Kidney epithelial cell (primary cell): ENCODE measurements at regions not wholly inside any gene's neighbourhood (a gene's known extent, or its start where the extent isn't known, plus 50 kb on each side); places are given as distances from the start of the nearest gene placed in this dataset.

Experiments used
- DNase-seq: peaks from one replicate; pipeline ENCODE4 v3.0.0-alpha.2; 2010; ENCODE audit warnings: low read depth
- H3K27me3 ChIP-seq: 2 replicates; pipeline ENCODE4 v1.6.0; 2011; ENCODE audit warnings: low read length; ENCODE audit not compliant: control insufficient read depth, insufficient read depth
- H3K36me3 ChIP-seq: 2 replicates; pipeline ENCODE4 v1.5.1; 2011; ENCODE audit warnings: low read length; ENCODE audit not compliant: control insufficient read depth, insufficient read depth
- H3K4me3 ChIP-seq: 2 replicates; pipeline ENCODE4 v1.5.1; 2011; ENCODE audit warnings: low read depth, mild to moderate bottlenecking, control low read depth, low read length
- TF ChIP-seq, protein P1 (sequence below): IDR thresholded peaks from 2 replicates; pipeline ENCODE4 v1.5.1; 2011; ENCODE audit warnings: mild to moderate bottlenecking, moderate library complexity, low read length, control low read depth, inconsistent platforms; ENCODE audit not compliant: insufficient read depth, poor library complexity, severe bottlenecking

DNA sequence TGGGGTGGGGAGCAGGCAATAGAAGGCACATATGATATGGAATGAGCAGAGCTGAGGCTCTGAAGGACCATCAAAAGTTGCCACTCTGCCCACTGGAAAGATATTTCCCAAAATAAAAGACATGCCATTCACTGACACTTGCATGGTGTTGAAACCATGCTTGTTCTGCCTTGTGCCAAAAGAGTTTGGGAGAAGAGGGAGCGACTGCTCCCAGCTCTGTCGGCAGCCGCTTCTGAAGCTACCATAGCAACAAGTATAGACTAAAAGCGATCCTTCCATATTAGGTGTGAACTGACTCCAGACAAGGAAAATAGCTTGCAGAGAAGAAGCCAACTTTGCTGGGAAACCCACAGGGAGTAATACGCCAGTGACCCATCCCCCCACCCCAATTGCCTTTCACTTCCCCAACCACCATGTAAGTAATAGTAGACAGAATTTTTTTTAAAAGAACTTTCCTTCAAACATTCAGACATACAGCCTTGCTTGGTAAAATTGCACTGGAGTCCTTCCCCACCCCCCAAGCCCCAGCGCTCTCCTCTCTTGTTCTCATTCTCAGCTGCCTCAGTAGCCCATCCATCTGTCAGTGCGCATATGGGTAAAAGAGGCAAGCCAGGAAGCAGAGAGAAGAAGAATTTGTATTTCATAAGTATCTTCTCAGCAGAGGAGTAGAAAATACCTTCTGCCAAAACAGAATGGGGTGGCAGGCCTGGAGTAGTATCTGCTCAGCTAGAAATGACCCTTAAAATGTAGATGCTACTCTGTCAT lies 263.7 kb downstream of the OMA1 start:
- no peak overlapping the region for H3K4me3 ChIP-seq
- TF ChIP-seq, protein P1, sequence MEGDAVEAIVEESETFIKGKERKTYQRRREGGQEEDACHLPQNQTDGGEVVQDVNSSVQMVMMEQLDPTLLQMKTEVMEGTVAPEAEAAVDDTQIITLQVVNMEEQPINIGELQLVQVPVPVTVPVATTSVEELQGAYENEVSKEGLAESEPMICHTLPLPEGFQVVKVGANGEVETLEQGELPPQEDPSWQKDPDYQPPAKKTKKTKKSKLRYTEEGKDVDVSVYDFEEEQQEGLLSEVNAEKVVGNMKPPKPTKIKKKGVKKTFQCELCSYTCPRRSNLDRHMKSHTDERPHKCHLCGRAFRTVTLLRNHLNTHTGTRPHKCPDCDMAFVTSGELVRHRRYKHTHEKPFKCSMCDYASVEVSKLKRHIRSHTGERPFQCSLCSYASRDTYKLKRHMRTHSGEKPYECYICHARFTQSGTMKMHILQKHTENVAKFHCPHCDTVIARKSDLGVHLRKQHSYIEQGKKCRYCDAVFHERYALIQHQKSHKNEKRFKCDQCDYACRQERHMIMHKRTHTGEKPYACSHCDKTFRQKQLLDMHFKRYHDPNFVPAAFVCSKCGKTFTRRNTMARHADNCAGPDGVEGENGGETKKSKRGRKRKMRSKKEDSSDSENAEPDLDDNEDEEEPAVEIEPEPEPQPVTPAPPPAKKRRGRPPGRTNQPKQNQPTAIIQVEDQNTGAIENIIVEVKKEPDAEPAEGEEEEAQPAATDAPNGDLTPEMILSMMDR: no peak

DNA sequence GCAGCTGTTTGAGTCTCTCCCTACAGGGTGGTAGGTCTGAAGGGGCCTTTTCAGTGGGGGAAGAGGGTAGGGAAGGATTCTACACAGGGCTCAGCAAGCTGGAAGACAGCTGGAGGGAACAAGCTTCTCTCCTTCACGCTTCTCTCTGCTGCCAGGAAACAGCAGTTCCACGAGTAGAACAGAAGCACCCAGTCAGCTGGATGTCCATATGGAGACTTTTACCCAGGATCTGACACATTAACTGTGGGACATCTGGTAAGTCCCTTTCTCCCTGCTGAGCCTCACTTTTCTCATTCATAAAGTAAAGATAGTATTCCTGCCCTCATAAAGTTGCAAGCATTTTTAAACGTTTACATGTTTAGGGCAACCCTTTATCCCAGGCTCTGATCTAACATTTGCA lies 280.3 kb downstream of the OMA1 start:
- TF ChIP-seq, protein P1: no peak

More for the DNA sequence above, 263.7 kb downstream of the OMA1 start:
- Histone ChIP-seq H3K36me3 (no peaks in the 10 kb centered on the region), H3K27me3 (no peaks in the 10 kb centered on the region)
- no peak for DNase-seq

DNA sequence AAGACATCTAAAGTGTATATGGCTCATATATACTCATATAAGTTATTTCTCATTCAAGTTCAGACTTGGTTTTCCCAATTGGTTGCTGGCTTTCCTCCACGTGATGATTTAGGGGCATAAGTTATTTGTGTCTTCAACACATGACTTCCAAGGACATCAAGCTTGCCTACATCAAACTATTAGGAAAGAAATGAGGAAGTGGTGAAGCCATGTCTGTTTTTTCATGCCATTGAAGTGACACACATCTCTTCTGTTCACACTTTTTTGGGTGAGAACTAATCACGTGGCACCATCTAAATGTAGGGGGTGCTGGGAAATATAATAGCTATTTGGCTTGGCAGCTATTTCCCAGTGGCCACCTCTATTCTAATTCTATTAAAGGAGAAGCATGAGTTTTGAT lies 282.1 kb downstream of the OMA1 start:
- Histone ChIP-seq H3K4me3 (no peak overlapping the region), H3K27me3 (no peaks in the 10 kb centered on the region), H3K36me3 (no peaks in the 10 kb centered on the region)
- no peak for DNase-seq
- TF ChIP-seq, protein P1: no peak

More for the DNA sequence above, 280.3 kb downstream of the OMA1 start:
- Histone ChIP-seq H3K4me3 (no peak overlapping the region), H3K27me3 (no peaks in the 10 kb centered on the region), H3K36me3 (no peaks in the 10 kb centered on the region)
- no peak for DNase-seq

DNA sequence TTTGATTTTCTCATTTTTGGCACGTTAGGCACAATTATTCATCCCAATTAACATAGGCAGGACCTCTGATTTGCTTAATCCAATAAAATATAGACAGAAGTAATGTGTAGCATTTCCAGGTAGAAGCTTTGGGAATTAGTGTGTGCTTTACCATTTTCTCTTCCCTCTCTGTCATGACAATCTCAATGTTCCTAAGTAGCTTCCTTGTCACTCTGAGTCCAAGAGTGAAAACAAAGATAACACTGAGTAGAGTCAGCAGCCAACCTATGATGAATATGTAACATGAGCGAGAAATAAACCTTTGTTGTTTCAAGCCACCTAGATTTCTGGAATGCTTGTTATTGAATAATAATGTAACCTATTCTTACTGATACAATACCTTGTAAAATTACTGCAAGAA lies 283.8 kb downstream of the OMA1 start:
- Histone ChIP-seq H3K27me3 (no peaks in the 10 kb centered on the region), H3K4me3 (no peak overlapping the region), H3K36me3 (no peaks in the 10 kb centered on the region)
- no peak for DNase-seq
- TF ChIP-seq, protein P1: no peak

DNA sequence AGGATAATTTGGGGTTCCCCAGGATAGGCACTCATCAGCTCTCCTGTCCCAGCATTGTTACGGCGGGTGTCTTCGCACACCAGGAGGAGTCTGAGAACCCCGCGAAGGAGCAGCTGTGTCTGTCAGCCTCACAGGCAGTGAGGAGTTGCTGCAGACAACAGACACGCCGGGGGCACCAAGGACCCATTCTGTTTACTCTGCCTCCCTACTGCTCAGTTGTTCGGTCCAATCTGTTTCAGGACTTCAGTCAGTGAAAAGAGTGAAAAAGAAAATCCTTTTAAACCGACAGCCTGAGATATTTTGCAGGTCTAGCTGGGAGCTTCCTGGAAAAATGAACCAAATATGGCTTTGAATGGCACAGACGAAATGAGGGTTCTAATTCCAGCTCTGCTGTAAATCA lies 288.4 kb downstream of the OMA1 start:
- Histone ChIP-seq H3K36me3 (no peaks in the 10 kb centered on the region), H3K27me3 (no peaks in the 10 kb centered on the region), H3K4me3 (no peak overlapping the region)
- TF ChIP-seq, protein P1: no peak
- no peak for DNase-seq

DNA sequence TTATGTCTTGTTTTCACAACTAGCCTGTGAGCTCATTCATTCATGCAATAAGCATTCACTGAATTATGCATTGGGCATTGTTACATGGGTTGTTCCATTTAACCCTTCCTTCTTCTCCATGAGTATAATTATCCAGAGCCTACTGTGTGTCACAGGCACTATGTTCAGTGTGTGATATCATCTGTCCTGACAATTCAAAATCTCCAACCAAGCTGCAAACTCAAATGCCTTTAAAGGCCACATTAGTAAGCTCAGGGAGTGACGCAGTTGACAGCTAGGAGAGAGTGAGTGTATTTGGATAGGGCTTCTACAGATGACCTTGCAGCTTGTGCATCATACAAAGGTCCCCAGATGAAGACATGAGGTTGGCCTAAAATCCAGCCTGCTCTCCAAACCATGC lies 289.5 kb downstream of the OMA1 start:
- no peaks in the 10 kb centered on the region for H3K27me3 ChIP-seq
- DNase-seq: no peak
- TF ChIP-seq, protein P1: no peak
- H3K4me3 ChIP-seq: no peak overlapping the region
- H3K36me3 ChIP-seq: no peaks in the 10 kb centered on the region
